IMR-90 (cell line): ENCODE measurements at regions not wholly inside any gene's neighbourhood (a gene's known extent, or its start where the extent isn't known, plus 50 kb on each side); places are given as distances from the start of the nearest gene placed in this dataset.

Source experiments
- ATAC-seq: fragments of 200-7000 bp; cut with Tn5 transposase; 2 replicates; pipeline ENCODE4 v1.9.1; 2020; ENCODE audit warnings: low read depth, mild to moderate bottlenecking, moderate library complexity
- BruUV-seq: library from RNA; stranded (reverse); fragments of 400-500 nt; replicated peaks from 2 replicates; lab custom pipeline; 2021; lab: Mats Ljungman, UMichigan
- CTCF ChIA-PET: fragments of 300-600 bp; formaldehyde crosslinking; extraction: SDS; loops from one replicate; lab custom pipeline; 2021; ENCODE audit warnings: antibody characterized with exemption; lab: Yijun Ruan, JAX
- POLR2A ChIA-PET: fragments of 300-600 bp; sonication (Branson Sonifier 250); formaldehyde crosslinking; loops from one replicate; lab custom pipeline; 2022; ENCODE audit warnings: antibody characterized with exemption; ENCODE audit not compliant: unreplicated experiment; lab: Charles Lee
- DNase-seq: peaks from one replicate; pipeline ENCODE4 v3.0.0; 2013
- H2AFZ ChIP-seq: replicated peaks from 2 replicates; pipeline ENCODE3; 2013; ENCODE audit warnings: low read length, mild to moderate bottlenecking; ENCODE audit not compliant: poor library complexity
- H2AK5ac ChIP-seq: 2 replicates; pipeline ENCODE4 v1.6.1; 2013; ENCODE audit warnings: low read depth, low read length, inconsistent platforms
- H2AK9ac ChIP-seq: replicated peaks from 2 replicates; pipeline ENCODE3; 2013; ENCODE audit warnings: mild to moderate bottlenecking, low read depth, low read length, moderate library complexity; ENCODE audit not compliant: poor library complexity
- H2BK120ac ChIP-seq: 2 replicates; pipeline ENCODE4 v1.6.1; 2013; ENCODE audit warnings: low read depth, low read length, inconsistent platforms
- H2BK15ac ChIP-seq: 3 replicates; pipeline ENCODE4 v1.6.1; 2013; ENCODE audit warnings: low read depth, low read length, inconsistent platforms
- H2BK20ac ChIP-seq: 2 replicates; pipeline ENCODE4 v1.6.1; 2013; ENCODE audit warnings: low read depth, mild to moderate bottlenecking, inconsistent platforms, low read length, moderate library complexity
- H2BK5ac ChIP-seq: 2 replicates; pipeline ENCODE4 v1.6.1; 2013; ENCODE audit warnings: mild to moderate bottlenecking, low read depth, low read length, inconsistent platforms; ENCODE audit not compliant: poor library complexity, severe bottlenecking
- H3K14ac ChIP-seq: replicated peaks from 2 replicates; pipeline ENCODE4 v1.6.1; 2013; ENCODE audit warnings: low read depth, low read length, inconsistent platforms
- H3K18ac ChIP-seq: 2 replicates; pipeline ENCODE4 v1.6.1; 2013; ENCODE audit warnings: low read depth, low read length, control low read depth
- H3K23ac ChIP-seq: 2 replicates; pipeline ENCODE4 v1.6.1; 2013; ENCODE audit warnings: low read depth, low read length, inconsistent platforms
- H3K27ac ChIP-seq: 2 replicates; pipeline ENCODE4 v1.5.1; 2013; ENCODE audit warnings: mild to moderate bottlenecking, control low read depth, low read length; ENCODE audit not compliant: insufficient read depth
- H3K27me3 ChIP-seq: 2 replicates; pipeline ENCODE4 v1.6.1; 2013; ENCODE audit warnings: low read length; ENCODE audit not compliant: control insufficient read depth, insufficient read depth
- H3K36me3 ChIP-seq: 2 replicates; pipeline ENCODE4 v1.6.1; 2013; ENCODE audit warnings: low read length, mixed read lengths; ENCODE audit not compliant: control insufficient read depth, insufficient read depth
- H3K4ac ChIP-seq: 2 replicates; pipeline ENCODE4 v1.6.1; 2013; ENCODE audit warnings: low read depth, low read length, inconsistent platforms
- H3K4me1 ChIP-seq: 2 replicates; pipeline ENCODE4 v1.6.1; 2013; ENCODE audit warnings: low read length, mixed read lengths; ENCODE audit not compliant: control insufficient read depth, insufficient read depth
- H3K4me2 ChIP-seq: 2 replicates; pipeline ENCODE4 v1.6.1; 2013; ENCODE audit warnings: low read depth, mild to moderate bottlenecking, control low read depth, low read length, moderate library complexity
- H3K4me3 ChIP-seq: 2 replicates; pipeline ENCODE4 v1.5.1; 2013; ENCODE audit warnings: low read depth, mild to moderate bottlenecking, control low read depth, low read length, moderate library complexity; ENCODE audit not compliant: insufficient read depth
- H3K56ac ChIP-seq: 2 replicates; pipeline ENCODE4 v1.6.1; 2013; ENCODE audit warnings: low read length, inconsistent platforms; ENCODE audit not compliant: insufficient read depth; ENCODE audit errors: extremely low read depth
- H3K79me1 ChIP-seq, 2 experiments: 2 replicates each; pipeline ENCODE4 v1.6.1; 2013; ENCODE audit warnings: low read length in 2 of 2, inconsistent platforms in 1 of 2, low read depth in 1 of 2
- H3K9ac ChIP-seq: 2 replicates; pipeline ENCODE4 v1.6.1; 2013; ENCODE audit warnings: low read depth, low read length, control low read depth
- H3K9me1 ChIP-seq: 2 replicates; pipeline ENCODE4 v1.6.1; 2013; ENCODE audit warnings: low read length, inconsistent platforms; ENCODE audit not compliant: insufficient read depth
- H3K9me3 ChIP-seq: 2 replicates; pipeline ENCODE4 v1.6.1; 2013; ENCODE audit warnings: low read length; ENCODE audit not compliant: control insufficient read depth, insufficient read depth
- H4K20me1 ChIP-seq: 2 replicates; pipeline ENCODE4 v1.6.1; 2013; ENCODE audit warnings: low read length, inconsistent platforms; ENCODE audit not compliant: insufficient read depth
- H4K5ac ChIP-seq: 2 replicates; pipeline ENCODE4 v1.6.1; 2013; ENCODE audit warnings: mild to moderate bottlenecking, low read depth, low read length, control low read depth
- H4K8ac ChIP-seq, 2 experiments: 2 replicates each; pipeline ENCODE4 v1.6.1; 2013; ENCODE audit warnings: low read depth in 2 of 2, low read length in 2 of 2, control low read depth in 1 of 2, inconsistent platforms in 1 of 2
- H4K91ac ChIP-seq: 2 replicates; pipeline ENCODE4 v1.6.1; 2013; ENCODE audit warnings: low read depth, low read length, inconsistent platforms; ENCODE audit not compliant: insufficient read depth
- BHLHE40 ChIP-seq: fragments of 150-350 bp; IDR thresholded peaks from 2 replicates; pipeline ENCODE4 v1.6.1; 2016; ENCODE audit warnings: mild to moderate bottlenecking, low read depth, low read length
- CEBPB ChIP-seq: IDR thresholded peaks from 2 replicates; pipeline ENCODE4 v1.6.1; 2012; ENCODE audit warnings: low read depth, low read length, improper control_type of control experiment
- CHD1 ChIP-seq: IDR thresholded peaks from 2 replicates; pipeline ENCODE4 v1.6.1; 2012; ENCODE audit warnings: low read depth, low read length, improper control_type of control experiment
- FOS ChIP-seq: fragments of 150-350 bp; IDR thresholded peaks from 2 replicates; pipeline ENCODE4 v1.6.1; 2016; ENCODE audit warnings: low read depth, low read length
- MAFK ChIP-seq: IDR thresholded peaks from 2 replicates; pipeline ENCODE4 v1.6.1; 2012; ENCODE audit warnings: low read depth, low read length, improper control_type of control experiment
- MAZ ChIP-seq: IDR thresholded peaks from 2 replicates; pipeline ENCODE4 v1.6.1; 2012; ENCODE audit warnings: low read depth, mild to moderate bottlenecking, low read length, improper control_type of control experiment, moderate library complexity, borderline replicate concordance
- MXI1 ChIP-seq: IDR thresholded peaks from 2 replicates; pipeline ENCODE4 v1.6.1; 2012; ENCODE audit warnings: low read depth, mild to moderate bottlenecking, low read length, moderate library complexity, borderline replicate concordance
- NFE2L2 ChIP-seq: fragments of 150-350 bp; IDR thresholded peaks from 2 replicates; pipeline ENCODE4 v1.6.1; 2016; ENCODE audit warnings: low read depth, mild to moderate bottlenecking, low read length
- POLR2A ChIP-seq: IDR thresholded peaks from 2 replicates; pipeline ENCODE4 v1.6.1; 2012; ENCODE audit warnings: mild to moderate bottlenecking, low read depth, low read length
- RAD21 ChIP-seq: IDR thresholded peaks from 2 replicates; pipeline ENCODE4 v1.6.1; 2012; ENCODE audit warnings: low read length, improper control_type of control experiment
- RCOR1 ChIP-seq: IDR thresholded peaks from 2 replicates; pipeline ENCODE4 v1.6.1; 2012; ENCODE audit warnings: mild to moderate bottlenecking, low read length, improper control_type of control experiment; ENCODE audit not compliant: insufficient replicate concordance
- RFX5 ChIP-seq: IDR thresholded peaks from 2 replicates; pipeline ENCODE4 v1.8.0; 2012; ENCODE audit warnings: low read depth, mild to moderate bottlenecking, low read length, moderate library complexity
- SMC3 ChIP-seq: fragments of 150-350 bp; IDR thresholded peaks from 2 replicates; pipeline ENCODE4 v1.6.1; 2016; ENCODE audit warnings: low read depth, mild to moderate bottlenecking, antibody characterized with exemption, low read length, moderate library complexity
- WGBS, 2 experiments: methylation state at CpG; one replicate each; pipeline versions ENCODE4 v1.1.5 to v1.1.7; 2013; ENCODE audit warnings: missing lambda C conversion rate in 2 of 2; ENCODE audit not compliant: insufficient read length in 1 of 2; ENCODE audit errors: extremely low coverage in 2 of 2; 5-methylcytosine and 5-hydroxymethylcytosine counted together
- dilution Hi-C: fragments of 300-500 bp; cut with HindIII; formaldehyde crosslinking; loops from one replicate; pipeline ENCODE4 v1.14.3; 2018; ENCODE audit warnings: low sequenced_read_pairs; ENCODE audit not compliant: unreplicated experiment
- in situ Hi-C: fragments of 300-500 bp; cut with MboI; formaldehyde crosslinking; loops from 3 replicates; pipeline ENCODE4 v1.14.3; 2019; ENCODE audit warnings: low sequenced_read_pairs, inconsistent platforms, mixed read lengths
- intact Hi-C: fragments of 100-400 bp; cut with micrococcal nuclease; formaldehyde crosslinking; loops from 2 replicates; pipeline ENCODE4 v1.10.0; 2022
- TF ChIP-seq, protein P1 (sequence below): fragments of 150-350 bp; IDR thresholded peaks from 2 replicates; pipeline ENCODE4 v1.6.1; 2016; ENCODE audit warnings: low read depth, mild to moderate bottlenecking, low read length, moderate library complexity, borderline replicate concordance
- TF ChIP-seq, protein P2 (sequence below): conservative IDR thresholded peaks from 2 replicates; pipeline ENCODE4 v1.5.1; 2012; ENCODE audit warnings: mild to moderate bottlenecking, low read depth, low read length, improper control_type of control experiment
- TF ChIP-seq, protein P3 (sequence below): fragments of 150-350 bp; IDR thresholded peaks from 2 replicates; pipeline ENCODE4 v1.6.1; 2017; ENCODE audit warnings: mild to moderate bottlenecking, antibody characterized with exemption, low read length, low read depth

DNA sequence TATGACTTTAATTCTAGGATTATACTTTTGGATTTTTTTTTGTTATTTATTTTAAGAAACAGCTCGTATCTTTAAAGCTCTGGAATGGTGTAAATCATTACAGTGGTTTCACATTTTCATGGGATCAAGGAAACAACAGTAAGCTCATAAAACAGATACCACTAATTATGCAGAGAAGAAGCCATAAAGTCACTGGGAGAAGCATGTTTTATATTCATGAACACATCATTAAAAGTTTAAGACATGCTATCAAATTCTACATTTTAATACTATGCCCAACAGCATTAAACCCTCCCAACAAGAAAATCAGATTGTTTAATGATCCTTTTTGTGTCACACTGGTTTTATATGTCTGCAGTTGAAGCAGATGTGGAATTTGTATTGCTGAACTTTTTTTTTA lies 149.9 kb downstream of the FBXO8 start:
- no peak overlapping the region for H3K14ac ChIP-seq
- CTCF ChIA-PET = no interaction called here
- H3K4me3 ChIP-seq = no peak overlapping the region
- H3K27ac ChIP-seq = no peak overlapping the region
- H4K8ac ChIP-seq = no peak overlapping the region
- H3K4me1 ChIP-seq = no peaks in the 10 kb centered on the region
- TF ChIP-seq NFE2L2 (no peak), CHD1 (no peak), MXI1 (no peak), BHLHE40 (no peak), RFX5 (no peak), RAD21 (no peak), RCOR1 (no peak), FOS (no peak), CEBPB (no peak), POLR2A (no peak), MAZ (no peak), MAFK (no peak), SMC3 (no peak)
- TF ChIP-seq, protein P1, sequence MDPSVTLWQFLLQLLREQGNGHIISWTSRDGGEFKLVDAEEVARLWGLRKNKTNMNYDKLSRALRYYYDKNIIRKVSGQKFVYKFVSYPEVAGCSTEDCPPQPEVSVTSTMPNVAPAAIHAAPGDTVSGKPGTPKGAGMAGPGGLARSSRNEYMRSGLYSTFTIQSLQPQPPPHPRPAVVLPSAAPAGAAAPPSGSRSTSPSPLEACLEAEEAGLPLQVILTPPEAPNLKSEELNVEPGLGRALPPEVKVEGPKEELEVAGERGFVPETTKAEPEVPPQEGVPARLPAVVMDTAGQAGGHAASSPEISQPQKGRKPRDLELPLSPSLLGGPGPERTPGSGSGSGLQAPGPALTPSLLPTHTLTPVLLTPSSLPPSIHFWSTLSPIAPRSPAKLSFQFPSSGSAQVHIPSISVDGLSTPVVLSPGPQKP = no peak
- TF ChIP-seq, protein P2, sequence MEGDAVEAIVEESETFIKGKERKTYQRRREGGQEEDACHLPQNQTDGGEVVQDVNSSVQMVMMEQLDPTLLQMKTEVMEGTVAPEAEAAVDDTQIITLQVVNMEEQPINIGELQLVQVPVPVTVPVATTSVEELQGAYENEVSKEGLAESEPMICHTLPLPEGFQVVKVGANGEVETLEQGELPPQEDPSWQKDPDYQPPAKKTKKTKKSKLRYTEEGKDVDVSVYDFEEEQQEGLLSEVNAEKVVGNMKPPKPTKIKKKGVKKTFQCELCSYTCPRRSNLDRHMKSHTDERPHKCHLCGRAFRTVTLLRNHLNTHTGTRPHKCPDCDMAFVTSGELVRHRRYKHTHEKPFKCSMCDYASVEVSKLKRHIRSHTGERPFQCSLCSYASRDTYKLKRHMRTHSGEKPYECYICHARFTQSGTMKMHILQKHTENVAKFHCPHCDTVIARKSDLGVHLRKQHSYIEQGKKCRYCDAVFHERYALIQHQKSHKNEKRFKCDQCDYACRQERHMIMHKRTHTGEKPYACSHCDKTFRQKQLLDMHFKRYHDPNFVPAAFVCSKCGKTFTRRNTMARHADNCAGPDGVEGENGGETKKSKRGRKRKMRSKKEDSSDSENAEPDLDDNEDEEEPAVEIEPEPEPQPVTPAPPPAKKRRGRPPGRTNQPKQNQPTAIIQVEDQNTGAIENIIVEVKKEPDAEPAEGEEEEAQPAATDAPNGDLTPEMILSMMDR = no peak
- TF ChIP-seq, protein P3, sequence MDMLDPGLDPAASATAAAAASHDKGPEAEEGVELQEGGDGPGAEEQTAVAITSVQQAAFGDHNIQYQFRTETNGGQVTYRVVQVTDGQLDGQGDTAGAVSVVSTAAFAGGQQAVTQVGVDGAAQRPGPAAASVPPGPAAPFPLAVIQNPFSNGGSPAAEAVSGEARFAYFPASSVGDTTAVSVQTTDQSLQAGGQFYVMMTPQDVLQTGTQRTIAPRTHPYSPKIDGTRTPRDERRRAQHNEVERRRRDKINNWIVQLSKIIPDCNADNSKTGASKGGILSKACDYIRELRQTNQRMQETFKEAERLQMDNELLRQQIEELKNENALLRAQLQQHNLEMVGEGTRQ = no peak
- no peak overlapping the region for H3K18ac ChIP-seq
- H2BK5ac ChIP-seq = no peak overlapping the region
- no peak overlapping the region for H2AK9ac ChIP-seq
- no peak overlapping the region for H2BK15ac ChIP-seq
- H3K56ac ChIP-seq = no peak overlapping the region
- H3K4me2 ChIP-seq = no peak overlapping the region
- ATAC-seq (no peak), DNase-seq (no peak)
- H3K9ac ChIP-seq = no peak overlapping the region
- no peaks in the 10 kb centered on the region for H3K79me1 ChIP-seq
- no CpG with 5 or more reads among the region's 1 CpG for WGBS, 2 experiments
- in situ Hi-C loops (no loop called here), dilution Hi-C loops (no loop called here), intact Hi-C loops (no loop called here)
- H3K4ac ChIP-seq = no peak overlapping the region
- BruUV-seq = no TSS peak
- no peaks in the 10 kb centered on the region for H3K9me3 ChIP-seq
- H2AFZ ChIP-seq = no peak overlapping the region
- H4K91ac ChIP-seq = no peak overlapping the region
- POLR2A ChIA-PET = no interaction called here
- 0 out of 2 replicates have a peak, but pooled peaks cover 2% of the 10 kb centered on the region for H3K27me3 ChIP-seq
- no peaks in the 10 kb centered on the region for H3K9me1 ChIP-seq
- no peak overlapping the region for H2AK5ac ChIP-seq
- no peak overlapping the region for H2BK120ac ChIP-seq
- H4K5ac ChIP-seq = no peak overlapping the region
- H2BK20ac ChIP-seq = no peak overlapping the region
- no peaks in the 10 kb centered on the region for H3K36me3 ChIP-seq
- no peaks in the 10 kb centered on the region for H4K20me1 ChIP-seq
- no peak overlapping the region for H3K23ac ChIP-seq
